GM12878 (cell line): ENCODE measurements at regions not wholly inside any gene's neighbourhood (a gene's known extent, or its start where the extent isn't known, plus 50 kb on each side); places are given as distances from the start of the nearest gene placed in this dataset.
A peak's percentile ranks its signal among the peaks of the same experiment; 100 is the strongest.

ENCODE experiments used
- ATAC-seq: fragments of 200-7000 bp; cut with Tn5 transposase; 3 replicates; pipeline ENCODE4 v1.9.1; 2020; ENCODE audit warnings: mild to moderate bottlenecking, moderate library complexity
- BruUV-seq: library from RNA; stranded (reverse); fragments of 400-500 nt; replicated peaks from 2 replicates; lab custom pipeline; 2021; lab: Mats Ljungman, UMichigan
- CTCF ChIA-PET: fragments of 300-600 bp; sonication (Branson Sonifier 250); formaldehyde crosslinking; extraction: SDS; loops from one replicate; lab custom pipeline; 2021; ENCODE audit warnings: inconsistent platforms; lab: Yijun Ruan, JAX
- POLR2A ChIA-PET: fragments of 350-600 bp; formaldehyde crosslinking; extraction: SDS; loops from one replicate; lab custom pipeline; 2021; ENCODE audit warnings: inconsistent platforms; lab: Charles Lee
- RAD21 ChIA-PET: fragments of 300-600 bp; sonication (Branson Sonifier 250); formaldehyde crosslinking; loops from one replicate; lab custom pipeline; 2023; ENCODE audit warnings: antibody characterized with exemption; ENCODE audit not compliant: unreplicated experiment; lab: Charles Lee
- SMC1A ChIA-PET: fragments of 300-600 bp; sonication (Branson Sonifier 250); formaldehyde crosslinking; loops from one replicate; lab custom pipeline; 2023; ENCODE audit not compliant: unreplicated experiment, uncharacterized antibody; lab: Charles Lee
- DNase-seq: peaks from one replicate; pipeline ENCODE4 v3.0.0-alpha.2; 2011; ENCODE audit warnings: low read depth, low spot score
- FAIRE-seq: peaks from 3 replicates; lab custom pipeline; 2011; peaks lifted over from hg19 to GRCh38; lab: Jason Lieb, UNC
- H2AFZ ChIP-seq: 2 replicates; pipeline ENCODE4 v1.6.0; 2011; ENCODE audit warnings: low read depth, low read length, control low read depth; ENCODE audit not compliant: control insufficient read depth
- H3K27ac ChIP-seq: 2 replicates; pipeline ENCODE4 v1.5.1; 2011; ENCODE audit warnings: control low read depth; ENCODE audit not compliant: control insufficient read depth, insufficient read depth
- H3K27me3 ChIP-seq, 2 experiments: replicated peaks in 1 of 2; 2 replicates each; pipeline versions ENCODE4 v1.6.0 to v1.6.1; 2011; ENCODE audit warnings: low read length in 1 of 2; ENCODE audit not compliant: control insufficient read depth in 2 of 2, insufficient read depth in 2 of 2
- H3K36me3 ChIP-seq, 2 experiments: 2 replicates each; pipeline ENCODE4 v1.5.1; 2011; ENCODE audit warnings: low read length in 1 of 2; ENCODE audit not compliant: control insufficient read depth in 2 of 2, insufficient read depth in 2 of 2
- H3K4me1 ChIP-seq: 2 replicates; pipeline ENCODE4 v1.6.1; 2011; ENCODE audit warnings: mild to moderate bottlenecking, low read length, moderate library complexity, mixed read lengths; ENCODE audit not compliant: control insufficient read depth, insufficient read depth
- H3K4me2 ChIP-seq: 2 replicates; pipeline ENCODE4 v1.6.0; 2011; ENCODE audit warnings: control low read depth; ENCODE audit not compliant: control insufficient read depth, insufficient read depth
- H3K4me3 ChIP-seq: fragments of 200-600 bp; sonication (generic); 2 replicates; pipeline ENCODE4 v1.5.1; 2016
- H3K79me2 ChIP-seq: 2 replicates; pipeline ENCODE4 v1.6.0; 2011; ENCODE audit warnings: low read length; ENCODE audit not compliant: control insufficient read depth, insufficient read depth
- H3K9ac ChIP-seq: 2 replicates; pipeline ENCODE4 v1.8.0; 2011; ENCODE audit warnings: low read length, control low read depth, mixed read lengths; ENCODE audit not compliant: control insufficient read depth, insufficient read depth
- H3K9me3 ChIP-seq: replicated peaks from 3 replicates; pipeline ENCODE4 v1.5.1; 2011; ENCODE audit warnings: mild to moderate bottlenecking, low read length; ENCODE audit not compliant: control insufficient read depth, insufficient read depth
- H4K20me1 ChIP-seq: 2 replicates; pipeline ENCODE4 v1.6.0; 2011; ENCODE audit not compliant: control insufficient read depth, insufficient read depth
- ASH2L ChIP-seq: fragments of 300-600, 200-600 bp; sonication (generic); IDR thresholded peaks from 2 replicates; pipeline ENCODE4 v1.6.1; 2017; ENCODE audit warnings: low read depth, mild to moderate bottlenecking, borderline replicate concordance
- DPF2 ChIP-seq: fragments of 450-650 bp; IDR thresholded peaks from 2 replicates; pipeline ENCODE4 v1.6.1; 2017; ENCODE audit warnings: mild to moderate bottlenecking
- FOXM1 ChIP-seq: IDR thresholded peaks from 2 replicates; pipeline ENCODE4 v1.6.1; 2012; ENCODE audit warnings: low read depth, mild to moderate bottlenecking, inconsistent platforms, low read length, moderate library complexity
- IKZF1 ChIP-seq: fragments of 450-650 bp; conservative IDR thresholded peaks from 2 replicates; pipeline ENCODE4 v1.6.1; 2017; ENCODE audit warnings: antibody characterized with exemption, mild to moderate bottlenecking
- KLF5 ChIP-seq: fragments of 450-650 bp; IDR thresholded peaks from 2 replicates; pipeline ENCODE4 v1.6.1; 2014; ENCODE audit warnings: mild to moderate bottlenecking; ENCODE audit not compliant: partially characterized antibody
- MEF2A ChIP-seq: IDR thresholded peaks from 2 replicates; pipeline ENCODE4 v1.6.1; 2011; ENCODE audit warnings: low read depth, mild to moderate bottlenecking, low read length, moderate library complexity; ENCODE audit not compliant: insufficient read depth
- MTA2 ChIP-seq: fragments of 450-650 bp; IDR thresholded peaks from 2 replicates; pipeline ENCODE4 v1.6.1; 2016; ENCODE audit warnings: low read depth, mild to moderate bottlenecking, moderate library complexity
- MXI1 ChIP-seq: fragments of 150-350 bp; IDR thresholded peaks from 2 replicates; pipeline ENCODE4 v1.6.1; 2011; ENCODE audit warnings: low read depth, mild to moderate bottlenecking, inconsistent platforms, low read length, improper control_type of control experiment
- RAD51 ChIP-seq: fragments of 450-650 bp; IDR thresholded peaks from 2 replicates; pipeline ENCODE4 v1.6.1; 2016; ENCODE audit warnings: moderate library complexity, mild to moderate bottlenecking, inconsistent platforms
- SMARCA5 ChIP-seq: fragments of 450-650 bp; IDR thresholded peaks from 2 replicates; pipeline ENCODE4 v1.6.1; 2017; ENCODE audit warnings: mild to moderate bottlenecking
- SMC3 ChIP-seq: IDR thresholded peaks from 2 replicates; pipeline ENCODE4 v1.6.1; 2011; ENCODE audit warnings: low read length, improper control_type of control experiment, borderline replicate concordance
- SPI1 ChIP-seq: IDR thresholded peaks from 2 replicates; pipeline ENCODE4 v1.6.1; 2011; ENCODE audit warnings: low read depth, mild to moderate bottlenecking, low read length, moderate library complexity, borderline replicate concordance; ENCODE audit not compliant: insufficient read depth
- SRF ChIP-seq, 2 experiments: IDR thresholded peaks; 2 replicates each; pipeline ENCODE4 v1.6.1; 2011; ENCODE audit warnings: low read depth in 2 of 2, low read length in 2 of 2, mild to moderate bottlenecking in 1 of 2, moderate library complexity in 1 of 2
- ZSCAN29 ChIP-seq: fragments of 450-650 bp; IDR thresholded peaks from 2 replicates; pipeline ENCODE4 v1.6.1; 2017; ENCODE audit warnings: mild to moderate bottlenecking, moderate library complexity
- WGBS: methylation state at CpG from one replicate; pipeline ENCODE4 v1.1.6; 2016; ENCODE audit warnings: low lambda C conversion rate; ENCODE audit not compliant: insufficient replicate concordance, insufficient coverage; ENCODE audit errors: missing lambda C conversion rate; 5-methylcytosine and 5-hydroxymethylcytosine counted together
- in situ Hi-C: fragments of 300-500 bp; cut with MboI; formaldehyde crosslinking; loops from 9 replicates; pipeline ENCODE4 v1.14.3; 2018; ENCODE audit warnings: mixed read lengths
- intact Hi-C: fragments of 100-400 bp; cut with micrococcal nuclease; formaldehyde crosslinking; loops from one replicate; pipeline ENCODE4 v1.14.2; 2022; ENCODE audit not compliant: unreplicated experiment
- TF ChIP-seq, protein P1 (sequence below): IDR thresholded peaks from 2 replicates; pipeline ENCODE4 v1.6.1; 2011; ENCODE audit warnings: borderline replicate concordance, low read depth, mild to moderate bottlenecking, moderate library complexity, mixed read lengths, low read length; ENCODE audit not compliant: insufficient read depth; ENCODE audit errors: extremely low read length
- TF ChIP-seq, protein P2 (sequence below): fragments of 450-650 bp; IDR thresholded peaks from 2 replicates; pipeline ENCODE4 v1.6.1; 2017; ENCODE audit warnings: mild to moderate bottlenecking

DNA sequence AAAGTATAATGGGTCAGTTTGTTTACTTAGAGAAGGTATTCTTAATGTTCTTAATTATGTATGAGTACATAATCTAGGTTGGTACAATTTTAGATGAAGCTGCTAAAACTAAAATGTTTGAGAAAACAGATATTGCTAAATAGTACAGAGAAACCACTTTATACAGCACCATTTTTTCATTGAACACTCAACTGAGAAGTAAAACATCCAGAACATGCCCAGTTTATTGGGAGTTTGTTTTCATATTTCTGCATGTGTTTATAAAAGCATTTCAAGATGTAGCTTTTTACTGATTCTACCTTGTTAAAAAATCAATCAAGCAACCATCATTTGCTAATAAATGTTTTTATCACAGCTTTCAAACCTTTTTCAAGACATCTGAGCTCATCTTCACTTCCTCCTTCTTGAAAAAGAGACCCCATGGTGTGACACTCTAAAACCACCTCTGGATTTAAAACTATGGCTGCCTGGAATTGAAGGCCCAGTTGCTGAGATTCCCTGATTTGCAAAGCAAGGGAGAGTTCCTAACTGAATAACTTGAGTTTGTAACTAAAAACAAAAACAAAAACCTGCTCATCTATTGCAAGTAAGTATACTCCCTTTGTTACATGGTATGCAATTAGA, 585.9 kb downstream of the ZEB2 start:
- Histone ChIP-seq H3K79me2 (no peaks in the 10 kb centered on the region), H3K4me3 (no peak overlapping the region), H3K27me3 (peaks cover 0 to 14% of the 10 kb centered on the region in 2 experiments), H3K4me2 (no peak overlapping the region), H3K27ac (no peak overlapping the region), H3K36me3 (no peaks in the 10 kb centered on the region), H4K20me1 (no peaks in the 10 kb centered on the region), H2AFZ (no peak overlapping the region), H3K9ac (no peak overlapping the region), H3K9me3 (no peaks in the 10 kb centered on the region), H3K4me1 (no peaks in the 10 kb centered on the region)
- ChIA-PET POLR2A (no interaction called here), CTCF (interaction anchor here (0.9 to 3.5 kb wide), 5 partner anchors 9 to 95 kb away, joined by 3 to 18 read pairs (median 3); no protein-coding TSS in a partner anchor), RAD21 (interaction anchor here (0.9 to 1.4 kb wide), 4 partner anchors 9 to 203 kb away, joined by 3 to 8 read pairs (median 4); no protein-coding TSS in a partner anchor), SMC1A (interaction anchor here (0.7 to 2.8 kb wide), 14 partner anchors 9 to 370 kb away, joined by 3 to 16 read pairs (median 4); no protein-coding TSS in a partner anchor)
- intact Hi-C loops (no loop called here), in situ Hi-C loops (no loop called here)
- TF ChIP-seq SRF (IDR thresholded peaks at IDR 0.05; ENCODE audit: low read depth in 2 of 2, low read length in 2 of 2) = no peak
- TF ChIP-seq IKZF1 = peak; percentile 41
- TF ChIP-seq MTA2 = 0 out of 2 replicates have a peak, but pooled peaks have one; percentile 47
- TF ChIP-seq SPI1 = peak; percentile 57; the same call in 1 of the 2 replicates
- TF ChIP-seq RAD51 = no peak
- ATAC-seq (peak; percentile 36), FAIRE-seq (no peak), DNase-seq (no peak)
- no TSS peak for BruUV-seq

DNA sequence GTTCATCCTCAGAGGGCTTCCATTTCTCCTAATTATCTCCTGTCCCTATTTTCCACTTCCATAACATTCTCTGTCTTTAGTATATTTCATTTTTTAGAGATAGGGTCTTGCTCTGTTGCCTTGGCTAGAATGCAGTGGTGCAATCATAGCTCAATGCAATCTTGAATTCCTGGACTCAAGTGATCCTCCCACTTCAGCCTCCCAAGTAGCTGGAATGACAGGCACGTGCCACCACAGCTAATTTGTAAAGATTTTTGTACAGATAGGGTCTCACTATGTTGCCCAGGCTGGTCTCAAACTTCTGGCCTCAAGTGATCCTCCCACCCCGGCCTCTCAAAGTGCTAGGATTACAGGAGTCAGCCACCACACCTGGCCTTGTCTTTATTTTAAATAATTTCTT, 589.0 kb downstream of the ZEB2 start:
- 4% methylated on average over 2 of the region's 2 CpGs for WGBS
- SMC1A ChIA-PET = interaction anchor here (0.9 to 1.2 kb wide), 3 partner anchors 17 to 22 kb away, joined by 3 to 6 read pairs (median 3); no protein-coding TSS in a partner anchor
- DNase-seq = no peak
- Histone ChIP-seq H3K27me3 (no peaks in the 10 kb centered on the region), H2AFZ (no peak overlapping the region), H3K9me3 (no peaks in the 10 kb centered on the region), H3K79me2 (no peaks in the 10 kb centered on the region), H3K4me1 (no peaks in the 10 kb centered on the region), H3K4me3 (no peak overlapping the region), H3K9ac (no peak overlapping the region), H3K27ac (no peak overlapping the region), H3K36me3 (no peaks in the 10 kb centered on the region), H4K20me1 (no peaks in the 10 kb centered on the region), H3K4me2 (no peak overlapping the region)
- in situ Hi-C loops (no loop called here), intact Hi-C loops (no loop called here)
- FAIRE-seq = no peak
- no TSS peak for BruUV-seq
- CTCF ChIA-PET = interaction anchor here (0.9 kb wide), 1 partner anchor 90 kb away, joined by 3 read pairs; no protein-coding TSS in a partner anchor
- no peak for ATAC-seq
- POLR2A ChIA-PET = no interaction called here
- RAD21 ChIA-PET = interaction anchor here (0.7 kb wide), 1 partner anchor 11 kb away, joined by 3 read pairs; no protein-coding TSS in a partner anchor
- TF ChIP-seq ASH2L (no peak), KLF5 (no peak), SMARCA5 (no peak), MXI1 (no peak), ZSCAN29 (no peak), MEF2A (no peak), SMC3 (no peak), DPF2 (no peak), FOXM1 (no peak)
- TF ChIP-seq, protein P1, sequence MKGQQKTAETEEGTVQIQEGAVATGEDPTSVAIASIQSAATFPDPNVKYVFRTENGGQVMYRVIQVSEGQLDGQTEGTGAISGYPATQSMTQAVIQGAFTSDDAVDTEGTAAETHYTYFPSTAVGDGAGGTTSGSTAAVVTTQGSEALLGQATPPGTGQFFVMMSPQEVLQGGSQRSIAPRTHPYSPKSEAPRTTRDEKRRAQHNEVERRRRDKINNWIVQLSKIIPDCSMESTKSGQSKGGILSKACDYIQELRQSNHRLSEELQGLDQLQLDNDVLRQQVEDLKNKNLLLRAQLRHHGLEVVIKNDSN = no peak
- TF ChIP-seq, protein P2, sequence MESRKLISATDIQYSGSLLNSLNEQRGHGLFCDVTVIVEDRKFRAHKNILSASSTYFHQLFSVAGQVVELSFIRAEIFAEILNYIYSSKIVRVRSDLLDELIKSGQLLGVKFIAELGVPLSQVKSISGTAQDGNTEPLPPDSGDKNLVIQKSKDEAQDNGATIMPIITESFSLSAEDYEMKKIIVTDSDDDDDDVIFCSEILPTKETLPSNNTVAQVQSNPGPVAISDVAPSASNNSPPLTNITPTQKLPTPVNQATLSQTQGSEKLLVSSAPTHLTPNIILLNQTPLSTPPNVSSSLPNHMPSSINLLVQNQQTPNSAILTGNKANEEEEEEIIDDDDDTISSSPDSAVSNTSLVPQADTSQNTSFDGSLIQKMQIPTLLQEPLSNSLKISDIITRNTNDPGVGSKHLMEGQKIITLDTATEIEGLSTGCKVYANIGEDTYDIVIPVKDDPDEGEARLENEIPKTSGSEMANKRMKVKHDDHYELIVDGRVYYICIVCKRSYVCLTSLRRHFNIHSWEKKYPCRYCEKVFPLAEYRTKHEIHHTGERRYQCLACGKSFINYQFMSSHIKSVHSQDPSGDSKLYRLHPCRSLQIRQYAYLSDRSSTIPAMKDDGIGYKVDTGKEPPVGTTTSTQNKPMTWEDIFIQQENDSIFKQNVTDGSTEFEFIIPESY = no peak
